ENCODE measurements at regions not wholly inside any gene's neighbourhood (a gene's known extent, or its start where the extent isn't known, plus 50 kb on each side); places are given as distances from the start of the nearest gene placed in this dataset.

DNA sequence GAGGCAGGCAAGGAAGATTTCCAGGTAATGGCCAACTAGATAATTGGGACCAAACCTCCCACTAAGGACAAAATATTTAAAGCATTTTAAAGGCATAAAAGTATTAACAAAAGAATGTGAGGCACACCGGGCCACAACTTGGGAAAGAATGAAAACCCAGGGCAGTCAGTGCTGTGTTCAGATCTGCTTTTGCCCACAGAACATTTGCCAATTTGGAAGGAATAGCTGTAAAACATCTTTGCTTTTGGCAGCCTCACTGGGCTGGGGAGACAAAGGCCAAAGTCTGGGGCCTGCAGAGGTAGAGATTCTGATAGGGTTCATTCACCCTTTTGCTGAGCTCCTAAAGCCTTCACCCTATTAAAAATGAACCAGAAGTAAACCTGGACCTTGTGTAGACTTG lies 82.3 kb downstream of the SYNE3 start:
- no peak for TF ChIP-seq POLR2A (IDR thresholded peaks at IDR 0.05)
- TF ChIP-seq, protein P1, sequence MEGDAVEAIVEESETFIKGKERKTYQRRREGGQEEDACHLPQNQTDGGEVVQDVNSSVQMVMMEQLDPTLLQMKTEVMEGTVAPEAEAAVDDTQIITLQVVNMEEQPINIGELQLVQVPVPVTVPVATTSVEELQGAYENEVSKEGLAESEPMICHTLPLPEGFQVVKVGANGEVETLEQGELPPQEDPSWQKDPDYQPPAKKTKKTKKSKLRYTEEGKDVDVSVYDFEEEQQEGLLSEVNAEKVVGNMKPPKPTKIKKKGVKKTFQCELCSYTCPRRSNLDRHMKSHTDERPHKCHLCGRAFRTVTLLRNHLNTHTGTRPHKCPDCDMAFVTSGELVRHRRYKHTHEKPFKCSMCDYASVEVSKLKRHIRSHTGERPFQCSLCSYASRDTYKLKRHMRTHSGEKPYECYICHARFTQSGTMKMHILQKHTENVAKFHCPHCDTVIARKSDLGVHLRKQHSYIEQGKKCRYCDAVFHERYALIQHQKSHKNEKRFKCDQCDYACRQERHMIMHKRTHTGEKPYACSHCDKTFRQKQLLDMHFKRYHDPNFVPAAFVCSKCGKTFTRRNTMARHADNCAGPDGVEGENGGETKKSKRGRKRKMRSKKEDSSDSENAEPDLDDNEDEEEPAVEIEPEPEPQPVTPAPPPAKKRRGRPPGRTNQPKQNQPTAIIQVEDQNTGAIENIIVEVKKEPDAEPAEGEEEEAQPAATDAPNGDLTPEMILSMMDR (IDR thresholded peaks at IDR 0.05) = no peak
